HepG2 (cell line): ENCODE measurements at regions not wholly inside any gene's neighbourhood (a gene's known extent, or its start where the extent isn't known, plus 50 kb on each side); places are given as distances from the start of the nearest gene placed in this dataset.

Source experiments
- ATAC-seq: fragments of 200-7000 bp; cut with Tn5 transposase; 3 replicates; pipeline ENCODE4 v1.9.1; 2020; ENCODE audit warnings: mild to moderate bottlenecking, moderate library complexity
- BruUV-seq: library from RNA; stranded (reverse); fragments of 400-500 nt; replicated peaks from 2 replicates; lab custom pipeline; 2021; lab: Mats Ljungman, UMichigan
- CTCF ChIA-PET: fragments of 300-600 bp; formaldehyde crosslinking; extraction: SDS; loops from one replicate; lab custom pipeline; 2021; ENCODE audit warnings: low total read pairs, inconsistent platforms, low intra/inter-chr PET ratio; lab: Yijun Ruan, JAX
- POLR2A ChIA-PET: fragments of 350-600 bp; sonication (Branson Sonifier 250); formaldehyde crosslinking; loops from one replicate; lab custom pipeline; 2020; ENCODE audit warnings: antibody characterized with exemption, inconsistent platforms; lab: Yijun Ruan, JAX
- DNase-seq: peaks from one replicate; pipeline ENCODE4 v3.0.0-alpha.2; 2015; ENCODE audit warnings: low spot score
- FAIRE-seq: peaks from 3 replicates; lab custom pipeline; 2011; peaks lifted over from hg19 to GRCh38; lab: Jason Lieb, UNC
- H2AFZ ChIP-seq: one replicate; pipeline ENCODE4 v1.6.1; 2011; ENCODE audit warnings: low read length, inconsistent platforms
- H3K27ac ChIP-seq: fragments of 300-600 bp; 3 replicates; pipeline ENCODE4 v1.8.0; 2011; ENCODE audit warnings: mixed run types, mild to moderate bottlenecking, mixed read lengths, low read length, inconsistent platforms; ENCODE audit not compliant: insufficient read depth; ENCODE audit errors: extremely low read length
- H3K27me3 ChIP-seq, 2 experiments: fragments of 200-600 bp in 1 of 2; 2 replicates in 1 of 2; 3 replicates in 1 of 2; pipeline versions ENCODE4 v1.6.0 to v1.8.0; 2011; ENCODE audit warnings: low read length in 2 of 2, mild to moderate bottlenecking in 2 of 2, moderate library complexity in 2 of 2, inconsistent platforms in 1 of 2; ENCODE audit not compliant: insufficient read depth in 2 of 2, control insufficient read depth in 1 of 2
- H3K36me3 ChIP-seq, 2 experiments: fragments of 200-600 bp in 1 of 2; replicated peaks in 1 of 2; 2 replicates in 1 of 2; 3 replicates in 1 of 2; pipeline versions ENCODE4 v1.5.1 to v1.8.0; 2011; ENCODE audit warnings: low read length in 2 of 2, inconsistent platforms in 1 of 2; ENCODE audit not compliant: insufficient read depth in 2 of 2, control insufficient read depth in 1 of 2
- H3K4me1 ChIP-seq: 2 replicates; pipeline ENCODE4 v1.5.1; 2012; ENCODE audit warnings: low read length, inconsistent platforms; ENCODE audit not compliant: insufficient read depth
- H3K4me2 ChIP-seq: 2 replicates; pipeline ENCODE4 v1.6.0; 2011; ENCODE audit warnings: low read depth, low read length, inconsistent platforms
- H3K4me3 ChIP-seq, 3 experiments: fragments of 200-600 bp in 1 of 3; sonication (generic), shearing (Covaris generic) in 1 of 3; replicated peaks in 1 of 3; 2 replicates each; pipeline ENCODE4 v1.5.1; 2011 to 2016; ENCODE audit warnings: low read length in 3 of 3, inconsistent platforms in 2 of 3, low read depth in 2 of 3, mild to moderate bottlenecking in 2 of 3, control low read depth in 1 of 3, mixed read lengths in 1 of 3; ENCODE audit not compliant: insufficient read depth in 1 of 3
- H3K79me2 ChIP-seq: one replicate; pipeline ENCODE4 v1.6.1; 2011; ENCODE audit warnings: low read length, inconsistent platforms; ENCODE audit not compliant: insufficient read depth
- H3K9ac ChIP-seq: 2 replicates; pipeline ENCODE4 v1.6.0; 2011; ENCODE audit warnings: mild to moderate bottlenecking, low read depth, low read length, inconsistent platforms; ENCODE audit not compliant: insufficient read depth
- H3K9me3 ChIP-seq: 2 replicates; pipeline ENCODE4 v1.5.1; 2012; ENCODE audit warnings: mild to moderate bottlenecking, low read length
- H4K20me1 ChIP-seq: 2 replicates; pipeline ENCODE4 v1.6.0; 2011; ENCODE audit warnings: inconsistent platforms, mild to moderate bottlenecking, low read length, moderate library complexity; ENCODE audit not compliant: insufficient read depth
- KDM4B ChIP-seq: sonication (generic); formaldehyde crosslinking; IDR thresholded peaks from 2 replicates; pipeline ENCODE4 v1.4.0; 2020; ENCODE audit warnings: missing genetic modification reagents
- MAFG ChIP-seq: sonication (generic); formaldehyde crosslinking; IDR thresholded peaks from 2 replicates; pipeline ENCODE4 v1.5.1; 2020; ENCODE audit warnings: mild to moderate bottlenecking, missing genetic modification reagents
- NFRKB ChIP-seq: fragments of 450-650 bp; IDR thresholded peaks from 2 replicates; pipeline ENCODE4 v1.6.1; 2017
- SATB2 ChIP-seq: sonication (generic); formaldehyde crosslinking; IDR thresholded peaks from 2 replicates; pipeline ENCODE4 v1.5.0; 2020; ENCODE audit warnings: missing genetic modification reagents
- ZNF225 ChIP-seq: sonication (generic); formaldehyde crosslinking; IDR thresholded peaks from 2 replicates; pipeline ENCODE4 v1.4.0; 2020; ENCODE audit warnings: mild to moderate bottlenecking, missing genetic modification reagents
- ZNF34 ChIP-seq: sonication (generic); formaldehyde crosslinking; IDR thresholded peaks from 2 replicates; pipeline ENCODE4 v1.4.0; 2020; ENCODE audit warnings: mild to moderate bottlenecking, missing genetic modification reagents, borderline replicate concordance
- ZNF619 ChIP-seq: sonication (generic); formaldehyde crosslinking; IDR thresholded peaks from 2 replicates; pipeline ENCODE4 v1.4.0; 2020; ENCODE audit warnings: mild to moderate bottlenecking, missing genetic modification reagents
- WGBS: methylation state at CpG from one replicate; pipeline ENCODE4 v1.1.6; 2017; ENCODE audit warnings: low lambda C conversion rate; 5-methylcytosine and 5-hydroxymethylcytosine counted together
- in situ Hi-C: cut with HindIII; loops from 2 replicates; pipeline ENCODE4 v1.10.0; 2017; ENCODE audit warnings: low pct_unique_long_range_greater_than_20kb; ENCODE audit not compliant: extremely low pct_ligation_motif_present
- intact Hi-C: fragments of 100-400 bp; cut with micrococcal nuclease; formaldehyde crosslinking; loops from one replicate; pipeline ENCODE4 v1.10.0; 2022; ENCODE audit not compliant: unreplicated experiment

GRCh38 chr13:104577071-104577815 lies 1511.0 kb upstream of the SLC10A2 start:
- intact Hi-C loops, result loop anchor here (10.0 kb wide), 2 partner anchors 628 to 1958 kb away; partner anchors contain the start of gene EFNB2
- CTCF ChIA-PET, result no interaction called here
- H3K27ac ChIP-seq, result no peak overlapping the region
- H3K4me1 ChIP-seq, result no peaks in the 10 kb centered on the region
- 0% methylated on average over 4 of the region's 4 CpGs for WGBS
- no peak for TF ChIP-seq MAFG (CRISPR knock-in tag)
- no peak for TF ChIP-seq SATB2
- DNase-seq (no peak), FAIRE-seq (no peak), ATAC-seq (no peak)
- no peaks in the 10 kb centered on the region for H4K20me1 ChIP-seq
- in situ Hi-C loops, result no loop called here
- no peak overlapping the region for H3K9ac ChIP-seq
- POLR2A ChIA-PET, result no interaction called here
- H3K79me2 ChIP-seq, result no peaks in the 10 kb centered on the region
- H3K36me3 ChIP-seq, result no peaks in the 10 kb centered on the region
- no peaks in the 10 kb centered on the region for H3K27me3 ChIP-seq
- no TSS peak for BruUV-seq
- H3K9me3 ChIP-seq, result peaks cover 39% of the 10 kb centered on the region
- H3K4me2 ChIP-seq, result no peak overlapping the region
- no peak overlapping the region for H3K4me3 ChIP-seq
- no peak overlapping the region for H2AFZ ChIP-seq

GRCh38 chr13:104571893-104572229 lies 1505.6 kb upstream of the SLC10A2 start:
- Histone ChIP-seq H3K27me3 (no peaks in the 10 kb centered on the region), H3K4me2 (no peak overlapping the region), H3K27ac (no peak overlapping the region), H3K9ac (no peak overlapping the region), H3K4me3 (no peak overlapping the region), H3K36me3 (no peaks in the 10 kb centered on the region), H4K20me1 (no peaks in the 10 kb centered on the region), H3K79me2 (no peaks in the 10 kb centered on the region), H2AFZ (no peak overlapping the region), H3K4me1 (no peaks in the 10 kb centered on the region), H3K9me3 (peaks cover 22% of the 10 kb centered on the region)
- no peak for FAIRE-seq
- 35% methylated on average over 2 of the region's 2 CpGs for WGBS
- BruUV-seq, result no TSS peak
- no peak for ATAC-seq
- intact Hi-C loops, result loop anchor here (10.0 kb wide), 2 partner anchors 633 to 1963 kb away; partner anchors contain the start of gene EFNB2
- POLR2A ChIA-PET, result no interaction called here
- CTCF ChIA-PET, result no interaction called here
- DNase-seq, result no peak
- in situ Hi-C loops, result loop anchor here (25.0 kb wide), 1 partner anchor 1965 kb away; the partner anchor contains the start of gene EFNB2
- no peak for TF ChIP-seq KDM4B (CRISPR knock-in tag)
- no peak for TF ChIP-seq ZNF225 (CRISPR knock-in tag)
- TF ChIP-seq ZNF34 (CRISPR knock-in tag), result no peak
- no peak for TF ChIP-seq NFRKB
- no peak for TF ChIP-seq ZNF619 (CRISPR knock-in tag)
